NCI-H748 (cell line): ENCODE measurements at regions not wholly inside any gene's neighbourhood (a gene's known extent, or its start where the extent isn't known, plus 50 kb on each side); places are given as distances from the start of the nearest gene placed in this dataset.
"Not testable (repeated sequence)": the region's sequence is repeated elsewhere in the genome, so short reads cannot be mapped to it uniquely, and the experiment has no call there.

Experiments used
- DNase-seq: peaks from one replicate; lab custom pipeline; 2025; ENCODE audit not compliant: unreplicated experiment; lab: John Stamatoyannopoulos, UW

DNA sequence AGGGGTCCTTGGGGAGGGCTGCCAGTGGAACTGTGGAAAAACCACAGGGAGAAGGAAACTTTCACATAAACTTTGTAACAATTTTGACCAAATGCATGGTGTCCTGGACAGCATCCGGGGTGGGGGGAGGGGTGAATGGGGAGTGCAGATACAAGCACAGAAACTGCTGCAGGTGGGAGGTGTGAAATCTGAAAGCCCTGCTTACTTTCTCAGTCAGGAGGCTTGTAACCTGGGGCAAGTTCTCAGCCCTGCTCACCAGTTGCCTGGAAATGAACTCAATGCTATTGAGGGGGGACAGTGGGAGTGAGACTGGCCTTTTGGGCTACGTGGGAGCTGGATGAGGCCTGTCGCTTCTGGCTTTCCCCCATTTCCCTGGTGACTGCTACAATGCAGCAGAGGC is 694.5 kb upstream of the ZNF608 start:
- no peak for DNase-seq

DNA sequence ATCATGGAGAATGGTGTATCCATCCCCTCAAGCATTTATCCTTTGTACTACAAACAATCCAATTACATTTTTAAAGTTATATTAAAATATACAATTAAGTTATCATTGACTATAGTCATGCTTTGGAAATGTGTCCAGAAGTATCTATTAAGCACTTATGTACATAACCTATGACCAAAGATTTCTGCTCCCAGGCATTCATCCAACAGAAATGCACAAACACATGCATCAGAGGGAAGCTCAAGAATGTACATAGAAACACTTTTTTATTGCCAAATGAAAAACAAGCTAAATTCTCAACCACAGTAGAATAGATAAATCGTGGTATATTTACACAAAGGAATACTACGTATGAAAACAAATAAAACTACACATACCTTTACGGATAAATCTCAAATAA is 700.5 kb upstream of the ZNF608 start:
- no peak for DNase-seq

DNA sequence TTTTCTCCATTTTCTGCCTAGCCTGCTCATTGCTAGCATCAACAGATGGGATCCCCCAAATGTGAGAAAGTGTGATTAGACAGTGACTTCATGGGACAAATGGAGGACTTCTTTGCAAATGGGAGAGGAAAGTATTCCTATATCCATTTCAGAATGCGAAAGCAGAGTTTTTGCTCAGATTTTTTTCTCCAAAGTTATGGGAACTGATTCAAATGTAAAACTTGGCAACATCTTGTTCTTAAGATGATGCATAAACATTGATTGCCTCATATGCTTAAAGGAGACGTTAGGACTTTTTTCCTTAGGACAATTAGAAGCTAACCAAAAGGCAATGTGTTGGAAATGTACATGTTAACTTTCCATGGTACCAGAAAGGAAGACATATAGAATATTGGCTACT is 704.3 kb upstream of the ZNF608 start:
- no peak for DNase-seq

DNA sequence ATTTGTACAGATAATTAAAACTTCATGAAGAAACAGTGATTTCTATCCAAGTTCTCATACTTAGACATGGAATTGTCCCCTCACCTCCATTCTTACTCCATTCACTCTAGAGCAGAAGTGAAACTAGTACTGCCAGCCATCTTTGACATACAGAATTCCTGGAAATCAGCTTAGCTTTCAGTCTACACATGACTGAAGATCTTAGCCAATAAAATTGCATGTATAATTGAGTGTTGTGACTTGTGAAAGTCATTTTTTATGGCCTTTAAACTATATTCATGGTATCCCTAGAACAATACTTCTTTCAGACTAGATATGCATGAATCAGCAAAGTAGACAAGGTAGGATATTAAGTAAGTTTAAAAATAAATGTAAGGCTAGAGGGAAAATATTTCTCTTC is 705.2 kb upstream of the ZNF608 start:
- DNase-seq = no peak

DNA sequence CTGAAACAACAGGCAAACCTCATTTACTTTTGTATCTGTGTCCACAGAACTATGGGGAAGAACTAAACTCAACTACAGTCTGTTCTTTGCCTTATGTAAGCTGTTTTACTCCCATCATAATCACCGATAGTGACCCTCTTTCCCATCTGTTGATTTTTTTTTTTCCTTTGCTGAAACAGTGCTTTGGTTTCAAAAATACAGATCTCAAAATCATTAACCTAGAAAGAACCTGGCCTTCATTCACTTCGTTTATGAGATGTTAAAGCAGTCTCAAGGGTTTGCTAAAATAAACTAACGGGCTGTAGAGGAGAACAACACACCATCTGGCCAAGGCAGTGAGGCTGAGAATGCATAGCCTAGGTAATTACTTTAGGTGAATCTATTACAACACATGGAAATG is 706.6 kb upstream of the ZNF608 start:
- DNase-seq = no peak

DNA sequence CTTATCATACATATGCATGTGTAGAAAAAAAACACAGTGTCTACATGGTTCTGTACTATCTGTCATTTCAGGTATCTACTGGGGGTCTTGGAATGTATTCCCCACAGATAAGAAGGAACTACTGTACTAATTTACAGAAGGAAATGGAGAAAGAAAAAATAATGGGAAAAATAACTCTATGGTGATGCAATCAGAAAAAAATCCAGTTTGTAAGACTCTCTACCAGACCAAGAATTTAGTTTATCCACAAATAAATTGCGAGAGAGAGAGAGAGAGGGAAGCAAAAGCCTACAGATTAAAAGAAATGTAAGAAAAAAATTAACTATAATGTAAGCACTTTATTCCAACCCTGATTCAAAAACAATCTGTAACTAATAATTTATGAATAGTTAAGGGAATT is 708.6 kb upstream of the ZNF608 start:
- DNase-seq = no peak

DNA sequence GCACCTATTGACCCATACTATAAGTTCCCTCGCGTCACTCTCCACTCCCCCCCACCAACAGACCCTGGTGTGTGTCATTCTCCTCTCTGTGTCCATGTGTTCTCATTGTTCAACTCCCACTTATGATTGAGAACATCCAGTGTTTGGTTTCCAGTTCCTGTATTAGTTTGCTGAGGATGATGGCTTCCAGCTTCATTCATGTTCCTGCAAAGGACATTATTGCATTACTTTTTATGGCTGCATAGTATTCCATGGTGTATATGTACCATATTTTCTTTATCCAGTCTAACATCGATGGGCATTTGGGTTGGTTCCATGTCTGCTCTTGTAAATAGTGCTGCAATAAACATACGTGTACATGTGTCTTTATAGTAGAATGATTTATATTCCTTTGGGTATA is 709.6 kb upstream of the ZNF608 start:
- DNase-seq = not testable (repeated sequence)

DNA sequence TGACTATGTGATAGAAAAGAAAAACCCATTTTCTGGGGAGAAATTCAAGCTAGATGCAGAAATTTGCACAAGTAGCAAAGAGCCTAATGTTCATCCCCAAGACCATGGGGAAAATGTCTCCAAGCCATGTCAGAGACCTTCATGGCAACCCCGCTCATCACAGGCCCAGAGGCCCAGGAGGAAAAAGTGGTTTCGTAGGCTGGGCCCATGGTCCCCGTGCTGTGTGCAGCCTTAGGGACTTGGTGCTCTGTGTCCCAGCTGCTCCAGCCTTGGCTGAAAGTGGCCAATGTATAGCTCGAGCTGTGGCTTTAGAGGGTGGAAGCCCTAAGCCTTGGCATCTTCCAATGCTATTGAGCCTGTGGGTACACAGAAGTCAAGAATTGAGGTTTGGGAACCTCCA is 711.2 kb upstream of the ZNF608 start:
- DNase-seq = no peak

DNA sequence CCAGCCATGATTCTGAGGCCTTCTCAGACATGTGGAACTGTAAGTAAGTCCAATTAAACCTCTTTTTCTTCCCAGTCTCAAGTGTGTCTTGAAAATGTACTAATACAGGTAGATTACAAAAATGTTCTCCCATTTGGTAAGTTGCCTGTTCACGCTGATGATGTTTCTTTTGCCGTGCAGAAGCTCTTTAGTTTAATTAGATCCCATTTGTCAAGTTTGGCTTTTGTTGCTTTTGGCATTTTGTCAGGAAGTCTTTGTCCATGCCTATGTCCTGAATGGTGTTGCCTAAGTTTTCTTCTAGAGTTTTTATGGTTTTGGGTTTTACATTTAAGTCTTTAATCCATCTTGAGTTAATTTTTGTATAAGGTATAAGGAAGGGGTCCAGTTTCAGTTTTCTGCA is 712.5 kb upstream of the ZNF608 start:
- DNase-seq = not testable (repeated sequence)

DNA sequence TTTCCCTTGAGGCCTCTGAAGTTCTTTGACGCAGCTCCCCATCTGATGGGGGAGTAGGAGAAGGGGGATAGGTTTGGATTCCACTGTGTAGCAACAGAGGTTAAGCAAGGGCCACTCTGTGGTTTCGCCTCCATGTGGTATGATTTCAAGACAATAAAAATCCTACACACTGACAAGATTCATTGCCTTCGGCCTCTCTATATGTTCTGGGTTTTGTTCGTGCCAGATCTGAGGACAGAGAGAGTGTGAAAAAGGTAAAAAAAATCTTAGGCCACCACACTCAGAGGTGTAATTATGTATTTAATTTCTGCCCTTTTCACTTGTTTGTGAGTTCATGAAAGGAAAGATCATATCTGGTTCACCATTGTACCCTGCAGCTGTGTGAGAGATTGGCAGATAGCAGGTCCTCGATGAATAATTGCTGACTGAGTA is 715.2 kb upstream of the ZNF608 start:
- no peak for DNase-seq

DNA sequence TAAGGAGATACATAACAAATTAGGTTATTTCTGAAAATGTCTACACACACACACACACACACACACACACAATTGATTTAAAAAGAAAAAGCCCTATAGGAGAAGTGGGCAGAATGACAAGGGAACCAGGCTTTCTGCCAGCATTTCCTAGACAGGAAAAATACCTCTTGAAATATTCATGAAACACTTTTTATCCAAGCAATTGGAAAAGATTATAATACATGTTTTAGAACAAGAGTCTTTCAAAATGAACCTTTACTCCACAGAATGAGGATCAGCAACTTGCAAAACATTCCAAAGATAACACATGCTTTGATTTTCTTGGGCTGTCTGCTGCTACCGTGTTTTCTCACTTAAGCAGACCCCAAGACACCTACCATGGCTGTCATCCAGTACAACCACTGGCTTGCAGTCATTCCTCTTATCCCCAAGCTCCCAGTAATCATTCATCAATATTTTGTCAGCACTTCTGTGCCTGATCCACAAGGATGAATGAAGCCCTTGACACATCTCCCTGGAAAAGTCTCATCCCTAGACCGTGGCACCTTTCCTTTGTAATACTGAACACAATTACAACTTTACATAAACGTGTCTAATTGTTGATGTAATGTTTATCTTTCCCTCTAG is 717.1 kb upstream of the ZNF608 start:
- no peak for DNase-seq

DNA sequence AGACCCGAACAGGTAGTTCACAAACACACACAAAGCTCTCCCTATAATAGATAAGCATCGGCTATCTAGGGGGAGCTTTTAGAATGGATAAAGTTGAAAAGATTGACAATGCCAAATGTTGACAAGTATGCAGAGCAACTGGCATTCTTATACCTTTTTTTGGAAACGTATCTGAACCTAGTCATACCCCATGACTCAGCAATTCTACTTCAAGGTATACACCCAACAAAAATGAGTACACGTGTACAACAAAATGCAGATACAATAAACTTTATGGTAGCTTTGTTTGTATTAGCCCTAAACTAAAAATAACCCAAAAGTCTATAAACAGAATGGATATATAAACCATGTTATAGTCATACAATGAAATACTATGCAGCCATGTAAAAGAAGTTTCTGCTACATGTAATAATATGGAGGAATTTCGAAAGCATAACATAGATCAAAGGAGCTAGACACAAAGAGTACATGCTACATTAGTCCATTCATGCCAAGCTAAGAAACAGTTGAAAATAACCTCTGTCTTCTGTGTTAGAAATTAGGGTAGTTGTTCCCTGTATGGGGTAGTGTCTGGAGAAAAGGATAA is 718.5 kb upstream of the ZNF608 start:
- no peak for DNase-seq

DNA sequence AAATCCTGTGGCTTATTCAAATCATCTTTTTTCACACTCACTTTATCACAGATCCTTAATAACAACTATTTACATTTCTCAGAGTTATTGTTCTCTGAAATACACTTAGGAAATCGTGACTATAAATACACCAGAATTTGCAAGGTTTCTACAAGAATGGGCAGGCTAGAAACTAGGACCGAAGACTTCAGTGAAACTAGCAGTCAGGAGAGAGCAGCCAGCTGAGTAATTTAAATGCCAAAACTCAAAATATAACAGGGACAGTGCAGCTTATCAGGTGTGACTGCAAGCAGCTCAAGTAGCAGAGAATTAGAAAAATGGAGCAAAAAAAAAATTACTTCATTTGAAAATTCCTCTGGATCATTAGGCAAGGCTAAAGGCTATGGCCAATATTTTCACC is 719.3 kb upstream of the ZNF608 start:
- DNase-seq = no peak

DNA sequence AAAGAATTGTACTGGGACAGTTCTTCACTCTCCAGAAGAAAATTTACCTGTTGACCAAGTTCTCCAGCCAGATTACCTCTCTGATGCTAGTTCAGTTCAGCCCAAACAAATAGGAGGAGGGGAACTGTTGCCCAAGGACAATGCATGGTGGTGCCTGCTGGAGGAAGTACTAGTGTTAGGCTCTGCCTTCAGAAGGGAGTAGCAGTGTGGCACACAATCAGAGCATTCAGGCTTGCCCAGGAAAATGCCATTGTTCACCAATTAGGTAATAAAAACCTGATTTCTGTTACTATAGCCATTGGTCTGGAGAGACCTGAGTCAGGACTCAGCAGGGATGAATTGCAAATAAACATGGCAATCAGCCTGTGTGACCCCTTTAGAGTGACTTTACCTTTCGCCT is 720.8 kb upstream of the ZNF608 start:
- no peak for DNase-seq

DNA sequence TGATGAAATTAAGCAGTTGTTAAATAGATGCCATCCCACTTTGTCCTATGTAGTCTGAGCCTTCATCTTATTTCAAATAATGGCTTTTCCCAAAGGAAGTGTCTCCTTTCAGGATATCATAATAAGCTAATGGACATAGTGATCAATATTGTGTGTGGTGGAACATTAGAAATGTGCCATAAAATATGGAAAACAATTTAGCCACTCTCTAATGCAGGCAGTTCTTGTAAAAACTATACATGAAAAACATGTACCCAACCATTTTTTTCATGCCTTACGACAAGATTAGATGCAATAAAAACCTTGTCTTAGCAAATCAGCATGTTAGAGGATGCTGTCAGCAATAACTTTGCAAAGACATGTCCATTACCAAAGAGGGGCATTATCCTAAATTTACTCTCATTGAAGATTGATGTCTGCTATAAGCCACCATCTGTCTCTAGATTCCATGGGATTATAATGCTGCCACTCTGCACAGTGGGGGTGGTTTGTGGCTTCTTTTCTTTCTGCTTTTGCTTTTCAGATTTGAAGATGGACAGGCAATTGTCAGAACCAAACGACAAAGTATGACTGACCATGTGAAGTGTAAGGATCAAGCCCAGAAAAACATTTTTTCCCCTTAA is 724.0 kb upstream of the ZNF608 start:
- no peak for DNase-seq

DNA sequence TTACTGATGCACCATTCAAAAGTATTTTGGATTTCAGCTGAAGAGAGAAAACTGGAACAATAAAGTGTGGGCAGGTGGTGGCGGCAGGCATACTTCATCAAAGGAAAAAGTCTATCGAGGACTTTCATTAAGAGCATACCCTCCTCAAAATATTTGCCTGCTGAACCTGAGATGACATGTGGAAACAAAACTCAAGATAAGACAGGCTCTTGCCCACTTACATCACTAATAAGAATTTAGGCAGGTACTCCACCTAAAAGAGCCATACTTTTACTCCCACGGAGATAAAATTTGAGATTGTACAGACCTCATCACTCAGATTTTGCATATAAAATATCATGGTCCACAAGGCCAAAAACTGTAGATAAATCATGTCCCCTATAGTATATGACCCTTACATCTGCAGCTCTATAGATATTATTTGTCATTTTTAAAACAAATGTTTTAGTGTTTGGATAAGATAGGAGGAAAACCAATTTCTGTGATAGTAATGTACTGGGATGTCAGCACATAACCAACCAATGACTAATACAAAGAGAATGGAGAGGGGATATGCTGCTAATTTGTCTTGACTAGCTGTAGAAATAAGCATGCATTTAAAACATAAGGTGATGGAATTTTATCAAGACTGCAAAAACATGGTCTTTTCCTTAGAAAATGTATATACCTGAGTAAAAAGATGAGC is 730.6 kb upstream of the ZNF608 start:
- no peak for DNase-seq

DNA sequence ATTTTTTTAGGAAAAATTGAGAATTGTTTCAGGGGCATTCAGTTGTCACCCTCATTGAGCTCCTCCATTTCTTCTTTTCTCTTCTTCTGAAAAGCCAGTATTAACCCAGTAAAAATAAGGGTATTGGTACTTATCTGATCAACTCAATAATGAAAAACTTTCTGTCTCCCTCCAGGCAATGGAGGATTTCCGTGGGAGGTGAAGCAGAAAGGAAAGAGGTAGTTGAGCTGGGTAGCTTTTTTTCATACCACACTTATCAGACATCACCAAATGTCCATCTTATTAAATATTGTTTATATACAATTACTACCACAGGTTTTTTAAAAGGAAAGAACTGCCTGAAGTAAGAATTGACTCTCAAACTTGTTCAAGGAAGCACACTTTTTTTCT is 731.1 kb upstream of the ZNF608 start:
- no peak for DNase-seq

DNA sequence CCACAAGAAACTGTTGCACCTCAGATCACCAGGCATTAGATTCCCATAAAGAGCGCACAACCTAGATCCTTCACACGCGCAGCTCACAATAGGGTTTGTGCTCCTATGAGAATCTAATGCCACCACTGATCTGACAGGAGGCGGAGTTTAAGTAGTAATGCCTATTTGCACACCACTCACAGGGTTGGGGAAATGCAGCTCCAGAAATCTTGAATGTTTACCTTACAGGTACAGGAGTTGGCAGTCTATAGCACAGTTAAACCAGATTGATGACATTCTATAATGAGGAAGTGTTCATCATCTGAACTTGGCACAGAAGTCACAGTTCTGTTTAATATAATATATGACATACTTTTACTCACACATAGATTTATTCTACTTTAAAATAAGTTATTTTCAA is 732.2 kb upstream of the ZNF608 start:
- DNase-seq = no peak

DNA sequence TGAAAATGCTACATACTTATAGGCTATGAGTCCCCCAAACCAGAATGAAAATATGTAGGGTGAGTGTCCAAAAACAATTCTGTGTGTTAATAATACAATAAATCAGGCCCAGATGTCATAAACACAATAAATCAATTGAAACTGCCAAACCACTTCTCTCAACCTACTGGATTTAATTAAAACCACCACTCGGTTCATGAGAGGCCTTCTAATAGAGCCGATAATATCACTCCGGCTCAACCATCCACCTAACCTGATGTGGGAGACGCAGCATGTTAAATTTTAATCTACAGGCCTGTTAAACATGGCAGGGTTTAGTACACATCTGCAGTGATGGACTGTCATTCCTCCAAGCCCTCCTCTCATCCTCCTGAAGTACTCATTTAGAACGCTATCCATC is 734.5 kb upstream of the ZNF608 start:
- DNase-seq = no peak

DNA sequence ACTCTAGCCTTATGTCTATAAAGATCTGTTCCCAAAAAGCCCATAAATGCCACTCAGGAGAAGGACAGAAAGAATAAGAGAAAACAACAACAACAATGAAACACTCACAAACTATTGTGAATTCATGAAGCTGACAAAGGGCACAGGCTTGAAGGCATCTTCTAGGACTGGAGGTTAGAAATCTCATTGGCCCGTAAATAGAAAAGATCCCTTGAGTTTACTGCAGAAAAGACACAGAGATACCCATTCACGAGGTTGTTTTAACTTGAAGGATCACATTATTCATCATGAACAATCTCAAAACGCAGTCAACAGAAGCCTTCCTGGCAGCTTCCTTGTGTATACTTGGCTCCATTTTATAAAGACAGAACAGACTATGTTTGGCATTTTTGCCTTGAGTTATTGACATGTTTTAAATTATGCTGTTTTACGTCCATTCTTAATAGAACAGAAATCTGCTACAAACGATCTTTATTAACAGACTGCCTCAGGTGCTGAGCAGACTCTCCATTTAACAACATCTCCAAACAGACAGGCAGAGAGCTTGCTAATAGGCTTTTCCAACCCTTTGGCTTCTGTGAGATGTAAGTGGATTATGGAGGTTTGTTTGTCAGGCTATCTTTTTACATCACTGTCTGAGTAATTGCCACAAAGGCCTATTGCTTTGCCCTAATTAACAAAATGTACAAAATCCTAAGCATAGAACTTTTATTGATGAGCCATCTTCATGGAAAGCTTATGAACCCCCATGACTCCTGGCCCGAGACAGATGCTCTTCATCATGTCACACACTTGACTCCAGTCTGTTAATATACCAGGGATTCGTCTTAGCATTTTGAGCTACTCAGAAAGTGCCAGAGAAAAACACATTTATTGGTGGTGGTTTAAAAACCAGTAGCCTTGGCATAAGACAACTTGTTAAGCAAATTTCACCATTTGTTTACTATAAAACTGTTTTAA is 735.3 kb upstream of the ZNF608 start:
- DNase-seq = no peak

DNA sequence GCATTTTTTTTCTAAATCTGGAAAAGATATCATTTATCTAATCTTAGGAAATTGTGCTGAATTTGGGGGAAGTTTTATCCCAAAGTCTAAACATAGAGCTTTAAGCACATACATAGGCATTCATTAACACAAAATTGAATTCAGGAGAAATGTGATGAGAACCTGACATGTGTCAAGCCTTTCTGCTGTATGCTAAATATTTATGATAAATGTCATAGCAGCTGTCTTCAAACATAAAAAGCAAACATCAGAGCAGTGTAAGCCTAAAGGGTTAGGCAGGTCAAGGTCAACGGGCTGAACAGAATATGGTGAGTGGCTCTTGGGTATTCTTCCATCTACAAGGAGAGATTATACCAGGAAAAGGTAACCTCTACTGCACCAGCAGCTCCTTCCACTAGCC is 737.2 kb upstream of the ZNF608 start:
- DNase-seq = no peak
